SKM-1 treated with dmso at 0.1 percent for 144 hours (cell line): ENCODE measurements at regions not wholly inside any gene's neighbourhood (a gene's known extent, or its start where the extent isn't known, plus 50 kb on each side); places are given as distances from the start of the nearest gene placed in this dataset.

ENCODE experiments used
- DNase-seq: peaks from one replicate; lab custom pipeline; 2025; ENCODE audit not compliant: unreplicated experiment; lab: John Stamatoyannopoulos, UW

GRCh38 chr5:84693256-84693655, 308.6 kb upstream of the EDIL3 start:
- no peak for DNase-seq

- no peak for DNase-seq
Measured at GRCh38 chr5:84688566-84688965, 303.9 kb upstream of the EDIL3 start.

DNA sequence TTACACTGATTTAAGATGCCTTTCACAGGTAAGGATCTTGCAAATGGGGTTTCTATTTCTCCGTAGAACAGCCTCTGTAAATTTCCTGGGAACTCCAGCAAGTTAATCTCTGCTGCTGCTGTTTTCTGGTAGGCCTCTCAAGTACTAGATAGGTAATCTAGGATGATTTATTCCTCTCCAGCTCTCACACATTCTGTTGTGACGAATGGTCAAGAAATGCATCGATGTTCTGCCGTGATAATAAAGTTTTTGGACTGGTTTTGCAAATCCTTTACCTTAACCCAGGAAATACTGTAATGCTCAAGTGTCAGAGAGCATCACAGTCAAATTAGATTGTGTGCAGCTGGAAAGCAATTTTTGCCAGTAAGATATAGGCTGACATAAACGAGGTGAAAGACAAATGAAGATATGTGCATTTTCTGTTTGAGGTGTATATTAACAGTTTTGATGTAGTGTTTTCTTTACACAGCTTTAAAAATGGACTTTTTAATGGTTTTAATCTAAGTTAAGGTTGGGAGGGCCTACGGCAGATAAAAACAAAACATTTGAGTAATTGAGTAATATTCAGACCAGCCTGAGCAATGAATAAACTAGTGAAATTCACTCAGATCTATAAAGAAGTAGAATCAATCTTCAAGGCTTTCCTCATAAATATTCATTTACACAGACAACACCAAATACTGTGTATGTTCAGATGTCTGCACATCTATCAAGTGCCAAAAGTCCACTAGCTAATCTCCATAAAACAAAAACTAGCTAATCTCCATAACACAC, 300.6 kb upstream of the EDIL3 start:
- DNase-seq: no peak

DNA sequence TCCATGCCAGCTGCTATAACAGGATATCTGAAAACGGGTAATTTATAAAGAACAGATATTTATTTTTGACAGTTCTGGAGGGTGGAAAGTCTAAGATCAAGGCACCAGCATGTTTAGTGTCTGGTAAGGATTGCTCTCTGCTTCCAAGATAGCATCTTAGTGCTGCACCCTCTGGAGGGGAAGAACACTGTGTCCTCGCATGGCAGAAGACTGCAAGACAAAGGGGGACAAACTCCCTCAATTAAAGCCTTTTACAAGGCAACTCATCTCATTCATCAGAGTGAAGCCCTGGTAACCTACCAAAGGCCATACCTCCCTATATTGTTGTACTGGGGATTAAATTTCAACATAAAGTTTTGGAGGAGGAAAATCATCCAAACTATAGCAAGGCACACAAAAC, 298.9 kb upstream of the EDIL3 start:
- DNase-seq: no peak

- DNase-seq: no peak
Measured at GRCh38 chr5:84682531-84682930, 297.9 kb upstream of the EDIL3 start.

- no peak for DNase-seq
Measured at GRCh38 chr5:84680908-84681307, 296.2 kb upstream of the EDIL3 start.

DNA sequence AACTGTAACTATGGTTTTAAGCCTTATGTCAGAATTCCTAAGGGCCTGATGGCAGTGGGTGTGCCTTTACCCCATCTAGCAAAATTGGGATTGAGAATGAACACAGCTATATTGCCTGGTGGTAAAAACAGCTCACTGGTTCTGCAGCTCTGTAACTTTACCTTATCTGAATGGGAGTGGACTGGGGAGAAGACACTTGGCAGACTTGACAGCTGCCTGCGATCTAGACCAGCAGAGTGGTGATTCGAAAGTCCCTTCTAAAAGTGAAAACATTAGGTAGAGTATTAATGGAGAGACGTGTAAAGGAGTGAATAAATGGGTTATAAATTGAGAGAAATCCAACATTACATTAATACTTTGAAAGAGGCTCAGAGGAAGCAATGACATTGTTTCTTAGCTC, 289.1 kb upstream of the EDIL3 start:
- DNase-seq: no peak

DNA sequence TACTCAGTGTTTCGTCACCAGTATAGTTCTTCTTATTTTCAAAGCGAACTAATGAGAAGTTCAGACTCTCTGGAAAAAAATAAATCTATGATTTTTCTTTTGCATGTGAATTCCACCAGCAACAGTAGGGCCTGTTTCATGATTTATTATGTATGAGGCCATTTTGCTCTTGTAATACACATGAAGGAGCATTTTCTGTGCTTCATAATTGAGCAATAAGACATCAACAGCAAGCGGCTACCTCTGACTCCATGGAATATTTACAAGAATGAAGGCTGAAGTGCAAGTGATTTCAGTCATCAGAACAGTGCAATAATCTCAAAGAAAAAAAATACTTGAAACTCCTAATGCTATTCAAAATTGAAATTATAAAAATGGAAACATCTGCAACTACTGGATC, 282.9 kb upstream of the EDIL3 start:
- DNase-seq: no peak

DNA sequence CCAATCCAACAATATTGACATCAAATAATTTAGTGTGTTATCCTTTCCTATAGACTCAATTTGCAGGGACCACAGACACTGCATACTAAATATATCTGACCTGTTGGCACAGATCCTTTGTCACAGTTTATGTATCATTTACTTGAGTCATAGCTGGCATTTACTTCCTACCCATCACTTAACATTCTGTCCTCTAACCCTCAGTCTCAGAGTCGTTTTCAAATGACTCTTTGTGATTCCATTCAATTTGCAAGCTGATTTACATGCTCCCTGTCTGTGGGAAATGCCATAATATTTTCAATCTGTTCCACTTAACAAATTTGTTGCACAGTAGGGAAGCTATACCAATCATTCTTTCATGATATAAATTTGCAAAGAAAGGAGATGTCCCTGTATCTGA, 265.7 kb upstream of the EDIL3 start:
- no peak for DNase-seq

DNA sequence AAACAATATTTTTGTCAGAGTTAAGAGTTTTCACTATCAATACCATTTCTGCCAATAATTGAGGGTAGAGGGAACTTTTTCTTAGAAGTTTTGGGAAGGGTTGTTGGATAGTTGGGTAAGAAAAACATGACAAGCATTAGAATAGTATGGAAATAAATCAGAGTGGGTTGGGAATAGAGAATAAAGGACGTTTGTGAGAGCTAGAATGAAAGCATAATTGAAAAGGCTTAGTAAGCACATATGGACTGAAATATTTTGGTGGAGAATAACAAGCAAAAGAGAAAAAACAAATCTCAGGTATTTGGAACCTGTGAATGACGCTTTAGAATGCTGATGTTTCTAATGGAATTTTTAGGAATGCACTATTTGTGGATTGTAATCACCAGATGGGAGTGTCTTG, 262.9 kb upstream of the EDIL3 start:
- no peak for DNase-seq

DNA sequence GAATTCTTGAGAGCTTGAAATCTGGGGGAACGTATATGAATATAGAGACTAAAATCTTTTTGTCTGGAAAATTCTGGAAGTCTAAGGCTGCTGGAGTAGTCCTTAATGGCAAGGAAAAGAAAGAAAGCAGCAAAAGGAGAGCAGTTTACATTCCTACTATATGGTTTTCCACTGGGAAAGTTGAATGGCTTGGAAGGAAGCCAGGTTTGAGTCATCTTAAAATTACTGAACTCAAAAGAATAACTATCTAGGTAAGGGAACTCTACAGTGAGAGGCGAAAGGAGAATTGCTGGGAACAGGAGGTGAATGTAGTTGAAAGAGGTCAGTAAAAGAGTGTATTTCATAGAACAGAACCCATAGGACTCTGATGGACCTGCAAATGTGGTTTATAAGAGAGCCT, 258.1 kb upstream of the EDIL3 start:
- DNase-seq: no peak

DNA sequence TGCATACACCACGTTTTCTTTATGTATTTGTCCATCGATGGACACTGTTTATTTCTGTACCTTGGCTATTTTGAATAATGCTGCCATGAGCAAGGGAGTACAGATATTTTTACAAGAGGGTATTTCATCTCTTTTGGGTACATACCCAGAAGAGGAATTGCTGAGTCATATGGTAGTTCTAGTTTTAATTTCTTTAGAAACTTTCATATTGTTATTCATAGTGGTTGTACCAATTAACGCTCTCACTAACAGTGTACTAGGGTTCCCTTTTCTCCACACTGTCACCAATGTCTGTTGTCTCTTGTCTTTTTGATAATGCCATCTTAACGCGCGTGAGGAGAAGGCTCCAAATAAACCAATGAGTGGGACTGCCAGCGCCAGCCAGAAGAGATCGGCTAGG, 257.6 kb upstream of the EDIL3 start:
- no peak for DNase-seq

- DNase-seq: no peak
Measured at GRCh38 chr5:84637662-84638375, 253.1 kb upstream of the EDIL3 start.

DNA sequence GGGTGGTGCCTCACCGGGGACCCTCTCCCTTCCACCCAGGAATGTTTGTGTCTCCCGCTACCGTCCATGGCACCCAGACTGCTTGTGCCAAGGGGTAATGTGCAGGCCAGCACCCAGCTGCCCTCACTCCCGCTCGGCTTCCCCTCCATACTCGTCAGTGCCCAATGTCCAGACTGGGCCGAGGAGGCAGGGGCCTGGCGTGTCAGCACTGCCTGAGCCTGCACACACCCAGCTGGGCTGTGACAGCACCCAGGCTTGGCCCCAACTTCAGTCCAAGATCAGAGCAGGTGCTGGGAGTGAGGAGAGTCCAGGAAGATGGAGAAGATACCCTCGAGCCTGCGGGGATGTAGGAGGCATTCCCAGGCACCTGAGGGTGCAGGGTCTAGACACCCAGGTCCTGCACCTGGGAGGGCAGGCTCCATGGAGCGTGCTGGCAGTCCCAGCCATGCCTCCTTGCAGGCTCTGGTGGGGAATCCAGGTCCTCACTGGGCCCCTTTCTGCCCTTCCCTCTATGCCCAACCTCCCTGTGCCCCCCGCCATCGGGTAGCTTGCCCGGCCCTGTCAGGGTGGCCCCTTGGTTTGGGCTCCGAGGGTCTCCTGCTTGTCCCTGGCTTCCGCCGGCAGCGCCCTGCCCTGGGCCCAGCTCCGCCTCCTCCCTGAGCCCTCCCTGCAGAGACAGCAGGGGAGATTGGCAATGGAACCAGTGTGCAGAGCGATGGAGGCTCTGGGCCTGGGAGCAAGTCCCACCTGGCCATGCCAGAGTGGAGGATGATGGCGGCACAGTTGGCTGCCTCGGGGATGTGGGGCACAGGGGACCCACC, 250.8 kb upstream of the EDIL3 start:
- no peak for DNase-seq

DNA sequence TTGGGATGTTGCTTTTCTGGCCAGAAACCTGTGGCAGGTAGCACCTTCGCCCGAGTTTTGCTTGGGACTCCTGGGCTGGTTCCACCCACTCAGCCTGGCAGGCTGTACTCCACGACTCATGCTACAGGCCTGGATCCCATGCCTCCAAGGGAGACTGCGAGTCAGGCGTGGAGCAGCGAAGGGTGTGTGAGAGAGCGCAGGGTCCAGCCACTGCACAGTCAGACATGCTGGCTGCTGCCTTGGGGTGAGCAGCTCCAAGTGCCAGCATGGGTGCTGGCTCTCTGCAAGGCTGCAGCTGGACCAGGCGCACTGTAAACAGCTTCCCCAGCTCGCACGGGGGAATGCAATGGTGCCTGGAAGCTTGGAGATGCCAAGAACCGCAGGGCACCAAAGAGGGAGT, 249.6 kb upstream of the EDIL3 start:
- DNase-seq: no peak

DNA sequence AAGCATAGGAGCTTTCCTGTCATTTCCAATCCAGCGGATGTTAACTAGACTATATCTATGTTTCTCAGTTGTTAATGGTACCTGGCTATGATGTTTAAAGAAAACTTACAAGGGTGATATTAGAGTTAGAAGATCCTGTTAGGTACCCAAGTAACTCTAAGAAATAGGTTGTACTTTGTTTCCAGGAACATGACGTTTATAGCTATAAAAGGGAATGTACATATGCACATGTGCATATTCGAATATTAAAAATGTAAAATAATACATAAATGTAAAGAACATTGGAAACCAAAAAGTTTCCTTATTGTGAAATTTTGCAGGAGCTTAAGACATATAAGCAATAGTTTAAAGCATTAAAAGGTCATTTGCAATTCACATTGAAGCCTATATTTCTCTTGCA, 247.7 kb upstream of the EDIL3 start:
- no peak for DNase-seq

DNA sequence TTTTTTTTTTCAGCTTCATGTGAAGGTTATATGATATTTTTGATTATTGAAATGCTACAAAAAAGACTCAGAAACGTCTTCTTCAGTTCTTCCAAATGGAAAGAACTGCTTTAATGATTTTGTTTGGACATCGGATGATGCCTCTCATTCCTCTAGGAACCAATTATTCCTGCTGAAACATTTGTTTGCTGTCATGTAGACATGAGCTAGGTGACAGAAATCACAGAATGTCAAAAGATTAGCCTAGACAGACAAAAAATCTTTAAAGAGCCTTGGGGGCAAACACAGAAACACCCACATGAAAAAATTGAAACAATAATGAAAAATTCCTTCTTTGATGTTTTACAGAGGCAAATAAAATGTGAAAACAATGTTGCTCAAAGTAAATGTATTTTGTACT, 244.2 kb upstream of the EDIL3 start:
- DNase-seq: no peak

GRCh38 chr5:84623019-84623418, 238.3 kb upstream of the EDIL3 start:
- DNase-seq: no peak

- DNase-seq: no peak
Measured at GRCh38 chr5:84622461-84622860, 237.8 kb upstream of the EDIL3 start.

- DNase-seq: no peak
Measured at GRCh38 chr5:84618262-84618661, 233.6 kb upstream of the EDIL3 start.

DNA sequence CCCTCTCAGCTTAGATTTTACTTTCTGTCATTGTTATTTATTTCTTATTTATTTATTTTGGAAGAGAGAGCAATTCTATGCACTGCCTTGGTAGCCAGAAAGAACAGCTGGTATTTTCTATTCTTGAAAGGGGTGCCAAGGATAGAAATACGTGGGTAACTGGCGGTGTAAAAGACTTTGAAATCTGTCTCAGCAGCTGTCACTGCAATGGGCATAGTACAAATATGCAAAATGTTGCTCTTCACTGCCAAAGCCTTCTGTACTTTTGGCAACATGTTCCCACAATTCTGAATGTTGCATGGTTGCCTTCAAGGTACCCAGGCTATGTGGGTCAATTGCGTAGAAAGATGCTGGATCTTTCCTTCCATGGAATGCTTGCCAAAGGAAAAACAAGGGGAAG, 230.2 kb upstream of the EDIL3 start:
- DNase-seq: no peak

- DNase-seq: no peak
Measured at GRCh38 chr5:84606784-84607183, 222.1 kb upstream of the EDIL3 start.
